GM12878 (cell line): ENCODE measurements at regions not wholly inside any gene's neighbourhood (a gene's known extent, or its start where the extent isn't known, plus 50 kb on each side); places are given as distances from the start of the nearest gene placed in this dataset.

Experiments used
- ATAC-seq: fragments of 200-7000 bp; cut with Tn5 transposase; 3 replicates; pipeline ENCODE4 v1.9.1; 2020; ENCODE audit warnings: mild to moderate bottlenecking, moderate library complexity
- BruUV-seq: library from RNA; stranded (reverse); fragments of 400-500 nt; replicated peaks from 2 replicates; lab custom pipeline; 2021; lab: Mats Ljungman, UMichigan
- CTCF ChIA-PET: fragments of 300-600 bp; sonication (Branson Sonifier 250); formaldehyde crosslinking; extraction: SDS; loops from one replicate; lab custom pipeline; 2021; ENCODE audit warnings: inconsistent platforms; lab: Yijun Ruan, JAX
- POLR2A ChIA-PET: fragments of 350-600 bp; formaldehyde crosslinking; extraction: SDS; loops from one replicate; lab custom pipeline; 2021; ENCODE audit warnings: inconsistent platforms; lab: Charles Lee
- RAD21 ChIA-PET: fragments of 300-600 bp; sonication (Branson Sonifier 250); formaldehyde crosslinking; loops from one replicate; lab custom pipeline; 2023; ENCODE audit warnings: antibody characterized with exemption; ENCODE audit not compliant: unreplicated experiment; lab: Charles Lee
- SMC1A ChIA-PET: fragments of 300-600 bp; sonication (Branson Sonifier 250); formaldehyde crosslinking; loops from one replicate; lab custom pipeline; 2023; ENCODE audit not compliant: unreplicated experiment, uncharacterized antibody; lab: Charles Lee
- DNase-seq: peaks from one replicate; pipeline ENCODE4 v3.0.0-alpha.2; 2011; ENCODE audit warnings: low read depth, low spot score
- FAIRE-seq: peaks from 3 replicates; lab custom pipeline; 2011; peaks lifted over from hg19 to GRCh38; lab: Jason Lieb, UNC
- H2AFZ ChIP-seq: 2 replicates; pipeline ENCODE4 v1.6.0; 2011; ENCODE audit warnings: low read depth, low read length, control low read depth; ENCODE audit not compliant: control insufficient read depth
- H3K27ac ChIP-seq: 2 replicates; pipeline ENCODE4 v1.5.1; 2011; ENCODE audit warnings: control low read depth; ENCODE audit not compliant: control insufficient read depth, insufficient read depth
- H3K27me3 ChIP-seq, 2 experiments: replicated peaks in 1 of 2; 2 replicates each; pipeline versions ENCODE4 v1.6.0 to v1.6.1; 2011; ENCODE audit warnings: low read length in 1 of 2; ENCODE audit not compliant: control insufficient read depth in 2 of 2, insufficient read depth in 2 of 2
- H3K36me3 ChIP-seq, 2 experiments: 2 replicates each; pipeline ENCODE4 v1.5.1; 2011; ENCODE audit warnings: low read length in 1 of 2; ENCODE audit not compliant: control insufficient read depth in 2 of 2, insufficient read depth in 2 of 2
- H3K4me1 ChIP-seq: 2 replicates; pipeline ENCODE4 v1.6.1; 2011; ENCODE audit warnings: mild to moderate bottlenecking, low read length, moderate library complexity, mixed read lengths; ENCODE audit not compliant: control insufficient read depth, insufficient read depth
- H3K4me2 ChIP-seq: 2 replicates; pipeline ENCODE4 v1.6.0; 2011; ENCODE audit warnings: control low read depth; ENCODE audit not compliant: control insufficient read depth, insufficient read depth
- H3K4me3 ChIP-seq: fragments of 200-600 bp; sonication (generic); 2 replicates; pipeline ENCODE4 v1.5.1; 2016
- H3K79me2 ChIP-seq: 2 replicates; pipeline ENCODE4 v1.6.0; 2011; ENCODE audit warnings: low read length; ENCODE audit not compliant: control insufficient read depth, insufficient read depth
- H3K9ac ChIP-seq: 2 replicates; pipeline ENCODE4 v1.8.0; 2011; ENCODE audit warnings: low read length, control low read depth, mixed read lengths; ENCODE audit not compliant: control insufficient read depth, insufficient read depth
- H3K9me3 ChIP-seq: replicated peaks from 3 replicates; pipeline ENCODE4 v1.5.1; 2011; ENCODE audit warnings: mild to moderate bottlenecking, low read length; ENCODE audit not compliant: control insufficient read depth, insufficient read depth
- H4K20me1 ChIP-seq: 2 replicates; pipeline ENCODE4 v1.6.0; 2011; ENCODE audit not compliant: control insufficient read depth, insufficient read depth
- BACH1 ChIP-seq: fragments of 450-650 bp; IDR thresholded peaks from 2 replicates; pipeline ENCODE4 v1.6.1; 2017; ENCODE audit warnings: mild to moderate bottlenecking, borderline replicate concordance
- CBX5 ChIP-seq: sonication (generic); IDR thresholded peaks from 2 replicates; pipeline ENCODE4 v1.6.1; 2016; ENCODE audit warnings: low read depth, moderate library complexity, mild to moderate bottlenecking, inconsistent platforms
- CREB1 ChIP-seq: IDR thresholded peaks from 2 replicates; pipeline ENCODE4 v1.6.1; 2012; ENCODE audit warnings: low read depth, mild to moderate bottlenecking, inconsistent platforms
- FOS ChIP-seq: IDR thresholded peaks from 3 replicates; pipeline ENCODE4 v1.6.1; 2011; ENCODE audit warnings: borderline replicate concordance; ENCODE audit not compliant: insufficient read length; ENCODE audit errors: extremely low read depth
- GATAD2B ChIP-seq: fragments of 450-650 bp; conservative IDR thresholded peaks from 2 replicates; pipeline ENCODE4 v1.6.1; 2017; ENCODE audit warnings: low read depth, mild to moderate bottlenecking, moderate library complexity
- HDGF ChIP-seq: fragments of 450-650 bp; IDR thresholded peaks from 2 replicates; pipeline ENCODE4 v1.6.1; 2016; ENCODE audit warnings: antibody characterized with exemption
- IRF4 ChIP-seq: IDR thresholded peaks from 2 replicates; pipeline ENCODE4 v1.6.1; 2011; ENCODE audit warnings: low read depth, low read length
- JUNB ChIP-seq: IDR thresholded peaks from 2 replicates; pipeline ENCODE4 v1.6.1; 2016; ENCODE audit warnings: antibody characterized with exemption, mild to moderate bottlenecking
- PML ChIP-seq: IDR thresholded peaks from 2 replicates; pipeline ENCODE4 v1.6.1; 2012; ENCODE audit warnings: low read length, inconsistent platforms
- PRDM15 ChIP-seq: fragments of 450-650 bp; formaldehyde crosslinking; IDR thresholded peaks from 2 replicates; pipeline ENCODE4 v1.4.0; 2020; ENCODE audit warnings: mild to moderate bottlenecking, moderate library complexity
- RELA ChIP-seq: fragments of 450-650 bp; IDR thresholded peaks from 2 replicates; pipeline ENCODE4 v1.8.0; 2014; ENCODE audit warnings: borderline replicate concordance; ENCODE audit not compliant: partially characterized antibody
- RUNX3 ChIP-seq: IDR thresholded peaks from 2 replicates; pipeline ENCODE4 v1.6.1; 2012; ENCODE audit warnings: low read length, inconsistent platforms
- TCF3 ChIP-seq: IDR thresholded peaks from 2 replicates; pipeline ENCODE4 v1.6.1; 2012; ENCODE audit warnings: low read depth, mild to moderate bottlenecking, low read length, borderline replicate concordance; ENCODE audit not compliant: insufficient read depth
- ZNF687 ChIP-seq: fragments of 450-650 bp; IDR thresholded peaks from 2 replicates; pipeline ENCODE4 v1.6.1; 2017; ENCODE audit warnings: mild to moderate bottlenecking, moderate library complexity
- ZSCAN29 ChIP-seq: fragments of 450-650 bp; IDR thresholded peaks from 2 replicates; pipeline ENCODE4 v1.6.1; 2017; ENCODE audit warnings: mild to moderate bottlenecking, moderate library complexity
- WGBS: methylation state at CpG from one replicate; pipeline ENCODE4 v1.1.6; 2016; ENCODE audit warnings: low lambda C conversion rate; ENCODE audit not compliant: insufficient replicate concordance, insufficient coverage; ENCODE audit errors: missing lambda C conversion rate; 5-methylcytosine and 5-hydroxymethylcytosine counted together
- in situ Hi-C: fragments of 300-500 bp; cut with MboI; formaldehyde crosslinking; loops from 9 replicates; pipeline ENCODE4 v1.14.3; 2018; ENCODE audit warnings: mixed read lengths
- intact Hi-C: fragments of 100-400 bp; cut with micrococcal nuclease; formaldehyde crosslinking; loops from one replicate; pipeline ENCODE4 v1.14.2; 2022; ENCODE audit not compliant: unreplicated experiment

- Histone ChIP-seq H3K27me3 (no peaks in the 10 kb centered on the region), H2AFZ (no peak overlapping the region), H3K9me3 (no peaks in the 10 kb centered on the region), H3K4me1 (no peaks in the 10 kb centered on the region), H3K4me2 (no peak overlapping the region), H3K9ac (no peak overlapping the region), H3K79me2 (no peaks in the 10 kb centered on the region), H4K20me1 (no peaks in the 10 kb centered on the region), H3K36me3 (no peaks in the 10 kb centered on the region), H3K27ac (no peak overlapping the region), H3K4me3 (no peak overlapping the region)
- FAIRE-seq (no peak), DNase-seq (no peak), ATAC-seq (no peak)
- TF ChIP-seq JUNB: no peak
- TF ChIP-seq HDGF: no peak
- TF ChIP-seq IRF4: no peak
- no peak for TF ChIP-seq RELA
- TF ChIP-seq ZSCAN29: no peak
- no peak for TF ChIP-seq ZNF687
- no peak for TF ChIP-seq CBX5
- no peak for TF ChIP-seq PML
- no peak for TF ChIP-seq TCF3
- no peak for TF ChIP-seq GATAD2B
- no peak for TF ChIP-seq FOS
- TF ChIP-seq CREB1: no peak
- TF ChIP-seq BACH1: no peak
- TF ChIP-seq PRDM15 (CRISPR knock-in tag): no peak
- no peak for TF ChIP-seq RUNX3
- no TSS peak for BruUV-seq
- in situ Hi-C loops (no loop called here), intact Hi-C loops (no loop called here)
- ChIA-PET SMC1A (interaction anchor here (0.7 to 1.0 kb wide), 3 partner anchors 17 to 56 kb away, joined by 3 to 4 read pairs (median 3); no protein-coding TSS in a partner anchor), POLR2A (interaction anchor here (0.9 kb wide), 1 partner anchor 279 kb away, joined by 4 read pairs; no protein-coding TSS in a partner anchor), CTCF (no interaction called here), RAD21 (interaction anchor here (1.2 kb wide), 1 partner anchor 562 kb away, joined by 3 read pairs; no protein-coding TSS in a partner anchor)
- WGBS: 60% methylated on average over 11 of the region's 11 CpGs
Observed at GRCh38 chr1:222040121-222040805, 298.4 kb upstream of the DUSP10 start.
